MM.1S (cell line): ENCODE measurements at regions not wholly inside any gene's neighbourhood (a gene's known extent, or its start where the extent isn't known, plus 50 kb on each side); places are given as distances from the start of the nearest gene placed in this dataset.

ENCODE experiments used
- EZH2 ChIP-seq: fragments of 300-600 bp; sonication (generic); optimal IDR thresholded peaks from 2 replicates; pipeline ENCODE3; 2017; ENCODE audit warnings: low read depth, mild to moderate bottlenecking, antibody characterized with exemption, low read length, mixed read lengths
- EZH2phosphoT487 ChIP-seq: fragments of 300-600 bp; sonication (generic); IDR thresholded peaks from 2 replicates; pipeline ENCODE4 v1.6.1; 2018; ENCODE audit warnings: antibody characterized with exemption, low read length
- TF ChIP-seq, protein P1 (sequence below): fragments of 300-600 bp; sonication (generic); IDR thresholded peaks from 2 replicates; pipeline ENCODE4 v1.5.1; 2016; ENCODE audit warnings: antibody characterized with exemption, low read length, mixed read lengths

DNA sequence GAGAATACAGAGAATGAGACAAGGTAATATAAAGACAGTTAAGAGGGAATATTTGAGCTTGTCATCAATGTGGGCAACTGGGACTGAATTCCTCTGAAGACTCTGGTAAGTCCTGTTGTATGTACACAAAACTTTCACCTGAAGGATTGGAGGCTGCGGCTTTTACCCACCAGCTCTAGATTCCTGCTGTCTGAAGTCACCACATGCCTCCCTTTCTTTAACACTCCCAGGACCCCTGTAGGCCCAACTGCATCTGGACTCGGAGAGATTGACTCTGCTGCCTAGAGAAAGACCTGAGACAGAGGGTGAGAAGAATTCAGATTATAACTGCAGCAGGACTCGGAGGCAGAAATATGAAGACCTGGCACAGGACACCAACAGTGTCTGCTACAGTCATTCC is 1048.0 kb downstream of the PDHA2 start:
- TF ChIP-seq, protein P1, sequence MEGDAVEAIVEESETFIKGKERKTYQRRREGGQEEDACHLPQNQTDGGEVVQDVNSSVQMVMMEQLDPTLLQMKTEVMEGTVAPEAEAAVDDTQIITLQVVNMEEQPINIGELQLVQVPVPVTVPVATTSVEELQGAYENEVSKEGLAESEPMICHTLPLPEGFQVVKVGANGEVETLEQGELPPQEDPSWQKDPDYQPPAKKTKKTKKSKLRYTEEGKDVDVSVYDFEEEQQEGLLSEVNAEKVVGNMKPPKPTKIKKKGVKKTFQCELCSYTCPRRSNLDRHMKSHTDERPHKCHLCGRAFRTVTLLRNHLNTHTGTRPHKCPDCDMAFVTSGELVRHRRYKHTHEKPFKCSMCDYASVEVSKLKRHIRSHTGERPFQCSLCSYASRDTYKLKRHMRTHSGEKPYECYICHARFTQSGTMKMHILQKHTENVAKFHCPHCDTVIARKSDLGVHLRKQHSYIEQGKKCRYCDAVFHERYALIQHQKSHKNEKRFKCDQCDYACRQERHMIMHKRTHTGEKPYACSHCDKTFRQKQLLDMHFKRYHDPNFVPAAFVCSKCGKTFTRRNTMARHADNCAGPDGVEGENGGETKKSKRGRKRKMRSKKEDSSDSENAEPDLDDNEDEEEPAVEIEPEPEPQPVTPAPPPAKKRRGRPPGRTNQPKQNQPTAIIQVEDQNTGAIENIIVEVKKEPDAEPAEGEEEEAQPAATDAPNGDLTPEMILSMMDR = no peak
- TF ChIP-seq EZH2 = no peak
- no peak for TF ChIP-seq EZH2phosphoT487
